ENCODE measurements at regions not wholly inside any gene's neighbourhood (a gene's known extent, or its start where the extent isn't known, plus 50 kb on each side); places are given as distances from the start of the nearest gene placed in this dataset.

DNA sequence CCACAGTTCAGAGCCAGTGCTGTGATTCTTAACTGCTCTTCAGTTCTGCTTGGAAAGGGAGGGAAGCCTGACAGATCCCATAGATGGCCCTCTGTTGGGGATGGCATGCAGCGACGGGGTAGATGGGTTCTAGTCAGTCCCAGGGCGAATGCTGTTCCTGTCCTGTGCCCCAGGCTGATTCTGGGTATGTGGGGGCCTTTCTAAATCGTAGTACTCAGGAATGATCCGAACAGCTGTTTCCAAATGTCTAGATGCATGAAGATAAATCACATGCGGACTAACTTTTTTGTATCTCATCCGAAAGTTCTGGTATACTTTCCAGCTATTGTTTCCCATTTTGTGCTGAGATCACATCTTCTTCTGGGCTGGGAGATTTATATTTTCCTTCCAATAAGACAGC is 186.0 kb upstream of the MKI67 start:
- DNase-seq (ENCODE audit: low spot score) (no peak), ATAC-seq (no peak)

DNA sequence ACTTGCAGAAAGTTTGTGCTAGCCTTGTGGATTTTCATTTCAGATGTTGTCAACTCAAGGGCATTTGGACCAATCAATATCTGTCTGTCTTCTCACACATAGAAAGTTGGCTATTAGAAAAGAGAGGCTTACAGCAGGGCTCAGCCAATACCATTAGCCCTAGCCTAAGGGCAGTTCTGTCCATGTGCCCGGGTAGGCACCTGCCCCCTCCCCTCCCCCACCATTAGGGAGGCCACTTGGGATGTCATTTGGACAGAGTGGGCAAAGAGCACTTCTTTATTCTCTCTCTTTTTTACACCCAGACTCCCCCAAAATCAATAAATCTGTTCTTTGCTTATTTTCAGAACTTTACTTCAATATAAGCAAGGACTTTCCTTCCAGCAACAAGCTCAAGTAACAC is 188.5 kb upstream of the MKI67 start:
- DNase-seq (ENCODE audit: low spot score): no peak
- no peak for ATAC-seq

DNA sequence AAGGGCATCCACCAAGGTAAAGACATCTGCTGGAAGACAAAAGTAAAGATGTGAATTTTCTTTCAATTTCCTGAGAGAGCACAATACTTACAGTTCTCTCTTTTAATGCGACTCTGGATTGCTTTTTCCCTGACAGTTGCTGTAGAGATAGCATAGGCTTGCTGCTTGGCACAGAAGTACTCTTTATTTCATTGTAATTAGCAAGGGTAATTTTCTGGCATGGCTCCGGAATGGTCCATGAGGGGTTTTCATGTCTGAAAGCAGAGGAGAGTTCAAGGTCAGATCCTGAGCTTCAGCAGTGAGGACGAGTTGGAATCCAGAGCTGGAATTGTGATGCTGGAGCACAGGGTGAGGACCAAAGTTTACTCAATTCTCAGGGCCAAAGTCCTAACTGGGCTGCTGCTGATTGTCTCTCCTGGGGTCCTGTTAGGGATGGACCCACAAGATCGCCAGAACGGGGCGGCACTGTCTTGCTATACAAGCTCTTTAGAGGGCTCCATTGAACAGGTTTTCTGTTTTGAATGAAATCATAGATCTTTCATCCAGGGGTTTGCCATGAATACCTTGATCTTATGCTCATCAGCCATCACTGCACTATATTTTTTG is 190.0 kb upstream of the MKI67 start:
- ATAC-seq (no peak), DNase-seq (ENCODE audit: low spot score) (no peak)

DNA sequence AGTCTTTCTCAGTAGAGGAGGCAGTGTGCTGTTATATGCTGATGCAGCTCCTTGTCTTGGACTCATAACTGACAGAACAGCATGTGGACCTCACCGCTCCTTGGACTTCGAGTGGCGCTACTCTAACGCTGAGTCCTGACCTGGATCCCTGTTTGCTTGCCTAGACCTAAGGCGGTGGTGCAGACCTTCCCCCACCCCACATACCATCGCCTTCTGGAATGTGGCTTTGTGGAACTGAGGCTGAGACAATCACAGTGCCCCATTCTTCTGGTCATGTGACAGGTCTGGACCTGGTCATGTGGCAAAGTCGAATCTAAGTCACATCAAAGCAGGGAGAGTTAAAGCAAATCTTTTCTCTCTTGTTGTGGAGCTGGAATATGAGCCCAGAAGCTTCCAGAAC is 190.7 kb upstream of the MKI67 start:
- DNase-seq (ENCODE audit: low spot score) (no peak), ATAC-seq (no peak)

GRCh38 chr10:128318366-128318765 is 192.1 kb upstream of the MKI67 start:
- DNase-seq (ENCODE audit: low spot score) (no peak), ATAC-seq (no peak)

DNA sequence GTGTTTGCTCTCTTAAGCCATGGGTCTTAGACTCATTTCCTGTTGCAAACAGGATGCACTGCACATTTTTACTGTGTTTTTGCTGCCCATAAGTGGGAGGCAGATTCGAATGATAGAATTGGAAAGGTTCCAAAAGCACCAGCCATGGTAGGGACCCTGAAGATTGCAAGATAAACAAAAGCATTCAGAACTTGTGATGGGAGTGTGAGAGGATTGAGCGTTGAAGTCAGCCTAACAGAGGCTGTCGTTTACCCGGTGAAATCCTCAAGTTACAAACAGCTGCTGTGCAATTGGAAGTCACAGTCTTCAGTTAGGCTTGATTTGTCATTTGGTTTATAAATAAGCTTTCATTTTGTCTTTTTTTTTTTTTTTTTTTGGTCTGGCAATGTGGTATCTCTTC is 192.7 kb upstream of the MKI67 start:
- DNase-seq (ENCODE audit: low spot score) (no peak), ATAC-seq (no peak)

DNA sequence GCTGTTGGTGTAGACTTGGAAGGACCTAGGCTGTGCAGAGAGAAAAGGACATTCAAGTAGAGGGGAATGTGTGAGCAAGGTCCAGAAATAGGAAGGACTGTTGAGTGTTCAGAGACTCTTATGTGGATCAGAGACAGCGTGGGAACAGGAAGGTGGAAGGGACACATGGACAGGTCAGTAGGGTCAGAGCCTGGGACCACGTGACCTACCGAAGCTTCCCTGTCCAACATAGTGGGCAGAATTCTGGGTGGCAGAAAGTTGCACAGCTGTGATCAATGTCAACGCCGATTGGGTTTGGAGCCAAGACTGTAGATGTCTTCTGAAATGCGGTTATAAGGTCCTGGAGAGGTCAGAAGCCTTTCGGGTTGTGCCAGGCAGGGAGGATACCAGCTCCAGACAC is 195.9 kb upstream of the MKI67 start:
- DNase-seq (ENCODE audit: low spot score): no peak
- no peak for ATAC-seq

DNA sequence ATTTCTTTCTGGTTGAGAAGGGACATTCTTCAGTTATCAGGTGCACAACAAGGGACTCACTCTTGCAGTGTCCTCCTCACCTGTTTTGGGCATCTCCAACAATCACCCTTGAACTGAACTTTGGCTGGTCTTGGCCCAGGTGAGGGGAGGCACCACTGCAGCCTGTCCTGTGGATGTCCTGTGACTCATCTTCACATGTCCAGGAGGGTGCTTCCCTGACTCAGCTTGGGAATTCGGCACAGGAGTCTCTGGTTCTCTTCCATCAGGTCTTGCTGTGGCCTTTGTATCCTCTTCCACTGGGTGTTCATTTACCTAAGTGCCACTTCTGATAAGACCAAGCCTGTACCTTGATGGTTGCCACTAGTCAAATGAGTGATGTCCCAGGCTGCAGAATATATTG is 196.7 kb upstream of the MKI67 start:
- no peak for ATAC-seq
- no peak for DNase-seq (ENCODE audit: low spot score)

DNA sequence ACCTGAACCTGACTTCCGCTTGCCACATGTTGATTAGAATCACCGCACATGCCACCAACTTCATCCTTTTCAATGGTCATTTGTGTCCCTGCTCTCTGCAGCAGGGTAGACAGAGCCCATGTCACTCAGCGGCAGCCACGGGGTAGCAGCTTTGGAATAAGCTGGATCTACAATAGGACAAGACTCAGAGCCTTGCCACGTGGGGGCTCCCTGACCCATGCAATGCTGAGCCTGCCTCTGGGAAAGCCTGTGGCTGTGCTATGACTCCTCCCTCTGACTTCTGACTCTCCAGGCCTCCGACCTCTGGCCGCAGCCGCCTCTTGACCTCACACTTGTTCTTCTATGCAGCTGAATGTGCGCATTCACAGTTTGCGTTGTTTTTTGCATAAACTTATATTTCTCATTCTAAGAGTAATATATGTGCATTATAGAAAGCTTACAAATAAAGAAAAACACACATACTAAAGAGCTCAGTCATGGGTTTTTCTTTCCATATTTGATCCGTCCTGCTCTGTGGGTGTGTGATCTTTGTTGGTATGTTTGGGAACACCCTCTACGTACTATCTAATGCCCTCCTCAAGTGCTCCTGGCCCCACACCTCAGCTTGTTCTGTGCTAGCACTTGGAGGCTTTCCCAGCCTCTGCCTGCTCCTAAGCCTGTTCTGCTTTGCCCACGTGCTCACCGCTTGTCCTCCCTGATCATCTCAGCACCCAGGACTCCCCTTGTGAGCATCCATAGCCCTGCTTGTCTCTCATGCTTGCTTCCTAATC is 198.0 kb upstream of the MKI67 start:
- DNase-seq (ENCODE audit: low spot score): peak; percentile 74
- ATAC-seq: peak; percentile 100

GRCh38 chr10:128325788-128326187 is 199.6 kb upstream of the MKI67 start:
- no peak for ATAC-seq
- DNase-seq (ENCODE audit: low spot score): no peak

DNA sequence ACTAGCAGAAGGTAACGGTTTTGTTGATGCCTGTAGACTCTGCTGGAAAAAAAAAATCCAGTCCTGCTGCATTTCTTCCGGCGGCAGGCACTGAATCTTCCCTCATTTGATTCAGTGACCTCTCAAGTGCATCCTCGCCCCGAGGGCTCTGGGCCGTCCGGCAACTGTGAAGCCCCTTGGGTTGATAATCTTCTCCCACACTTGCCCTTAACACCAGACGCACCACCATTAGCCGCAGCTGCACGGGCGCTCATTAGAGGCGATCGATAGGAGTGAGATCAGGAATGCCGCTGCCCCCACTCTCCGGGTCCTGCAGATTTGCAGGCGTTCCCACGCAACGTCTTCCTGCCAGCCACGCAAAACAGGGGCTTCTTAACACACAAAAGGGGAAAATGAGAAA is 200.0 kb upstream of the MKI67 start:
- DNase-seq (ENCODE audit: low spot score): no peak
- ATAC-seq: no peak

DNA sequence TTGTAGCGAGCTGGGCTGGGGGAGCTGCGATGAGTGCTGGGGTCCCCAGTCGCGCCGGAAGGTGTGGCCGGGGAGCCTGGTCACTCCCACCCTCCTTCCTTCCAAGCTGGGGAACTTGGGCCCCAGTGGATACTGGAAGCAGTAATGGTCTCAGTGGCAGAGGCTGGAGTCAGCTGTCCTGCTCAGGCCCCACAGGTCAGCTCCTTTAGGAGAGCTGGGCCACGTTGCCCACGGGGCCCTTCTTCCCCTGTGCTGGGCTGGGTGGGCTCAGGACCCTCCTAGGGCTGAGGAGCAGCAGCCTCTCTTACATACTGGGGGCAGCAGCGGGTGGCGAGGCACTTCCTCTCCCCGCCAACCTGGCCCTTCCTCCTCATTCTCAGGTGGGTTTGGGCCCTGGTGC is 200.6 kb upstream of the MKI67 start:
- DNase-seq (ENCODE audit: low spot score): no peak
- ATAC-seq: no peak

- ATAC-seq: no peak
- DNase-seq (ENCODE audit: low spot score): no peak
These were observed 210.2 kb upstream of the MKI67 start for GRCh38 chr10:128336401-128336800.

GRCh38 chr10:128337860-128338378 is 211.7 kb upstream of the MKI67 start:
- DNase-seq (ENCODE audit: low spot score) (no peak), ATAC-seq (no peak)

GRCh38 chr10:128338951-128339350 is 212.7 kb upstream of the MKI67 start:
- DNase-seq (ENCODE audit: low spot score) (no peak), ATAC-seq (no peak)

GRCh38 chr10:128339753-128340152 is 213.5 kb upstream of the MKI67 start:
- ATAC-seq: no peak
- DNase-seq (ENCODE audit: low spot score): no peak

DNA sequence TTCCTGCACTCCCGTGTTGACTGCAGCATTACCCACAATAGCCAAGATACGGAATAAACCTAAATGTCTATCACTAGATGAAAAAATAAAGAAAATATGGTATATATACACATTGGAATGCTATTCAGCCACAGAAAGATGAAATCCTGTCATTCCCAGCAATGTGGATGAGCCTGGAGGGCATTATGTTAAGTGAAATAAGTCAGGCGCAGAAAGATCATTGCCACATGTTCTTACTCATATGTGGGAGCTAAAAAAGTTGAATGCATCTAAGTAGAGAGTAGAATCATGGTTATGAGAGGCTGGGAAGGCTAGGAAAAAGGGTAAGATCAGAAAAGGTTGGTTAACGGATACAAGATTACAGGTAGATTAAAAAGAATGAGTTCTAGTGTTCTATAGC is 219.1 kb upstream of the MKI67 start:
- no peak for ATAC-seq
- DNase-seq (ENCODE audit: low spot score): no peak

DNA sequence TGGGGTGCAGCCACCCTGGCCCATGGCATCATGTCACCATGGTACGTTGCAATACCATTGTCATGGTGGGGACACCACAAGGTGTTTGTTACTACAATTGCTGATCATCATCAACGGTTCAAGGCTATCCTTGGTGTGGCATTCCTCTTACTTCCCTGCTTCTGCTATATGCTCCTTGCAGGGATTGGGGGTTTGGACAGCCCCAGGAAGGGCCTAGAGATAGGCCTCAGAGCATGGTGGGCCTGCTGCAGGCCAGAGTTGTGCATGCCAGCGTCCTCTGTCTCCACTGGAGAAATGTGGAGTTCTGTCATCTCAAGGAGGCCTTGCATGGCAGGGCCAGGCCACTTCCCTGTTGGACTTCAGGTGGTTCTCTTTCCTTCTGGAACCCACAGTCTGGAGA is 234.6 kb upstream of the MKI67 start:
- ATAC-seq (no peak), DNase-seq (ENCODE audit: low spot score) (no peak)

DNA sequence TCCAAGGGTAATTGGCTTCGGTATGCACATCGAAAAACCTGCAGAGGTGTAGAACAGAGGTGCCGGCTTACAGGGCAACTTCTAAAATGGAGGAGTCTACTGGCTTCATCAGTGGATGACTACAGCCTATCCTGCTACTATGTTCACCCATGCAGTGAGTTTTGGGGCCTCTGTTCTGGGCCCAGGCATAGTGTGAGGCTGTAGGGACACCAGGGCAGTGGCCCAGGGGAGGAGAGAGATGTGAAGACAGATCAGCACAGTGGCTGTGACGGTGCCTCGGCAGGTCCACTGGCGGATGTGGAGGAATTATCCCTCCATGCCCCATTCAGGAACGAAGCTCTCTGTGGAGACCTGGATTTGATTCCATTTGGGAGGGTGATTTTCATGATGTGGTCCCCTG is 235.3 kb upstream of the MKI67 start:
- ATAC-seq (no peak), DNase-seq (ENCODE audit: low spot score) (no peak)

DNA sequence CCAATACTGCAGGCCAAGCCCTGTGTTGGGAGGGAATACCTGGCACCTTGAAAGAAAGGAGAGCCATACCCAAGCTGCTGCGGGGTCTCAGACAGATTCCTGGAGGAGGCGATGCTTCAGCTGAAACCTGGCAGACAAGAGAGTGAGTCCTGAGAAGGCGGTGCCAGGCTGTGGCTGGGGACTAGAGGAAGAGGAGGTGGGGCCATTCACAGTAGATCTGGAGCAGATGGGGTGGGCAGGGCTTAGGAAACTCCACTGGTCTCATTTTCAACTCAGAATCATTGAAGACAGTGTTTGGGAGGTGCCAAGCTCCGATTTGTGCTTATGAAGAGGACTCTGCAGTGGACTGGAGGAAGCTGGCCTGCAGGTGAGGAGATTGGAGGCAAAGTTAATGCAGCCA is 236.3 kb upstream of the MKI67 start:
- ATAC-seq: no peak

DNA sequence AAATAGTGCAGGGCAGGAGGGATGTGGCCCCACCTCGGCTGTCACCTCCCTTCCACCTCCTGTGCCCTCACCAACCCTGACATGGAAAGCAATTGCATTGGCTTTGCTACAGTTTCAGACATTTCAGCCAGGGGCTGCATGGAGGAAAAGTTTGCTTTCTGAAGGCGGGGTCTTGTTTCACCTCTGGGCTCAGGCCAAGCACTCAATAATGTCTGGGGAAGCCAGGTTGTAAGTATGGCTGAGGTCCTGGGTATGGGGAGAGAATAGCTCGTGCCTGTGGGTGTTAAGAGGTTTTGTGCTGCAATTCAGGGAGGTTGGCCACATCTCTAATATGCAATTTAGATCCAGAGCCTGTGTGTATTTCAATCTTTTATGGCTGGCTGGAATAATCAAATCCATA is 238.4 kb upstream of the MKI67 start:
- DNase-seq (ENCODE audit: low spot score) (no peak), ATAC-seq (no peak)

More for the DNA sequence above, 236.3 kb upstream of the MKI67 start:
- DNase-seq (ENCODE audit: low spot score): no peak

DNA sequence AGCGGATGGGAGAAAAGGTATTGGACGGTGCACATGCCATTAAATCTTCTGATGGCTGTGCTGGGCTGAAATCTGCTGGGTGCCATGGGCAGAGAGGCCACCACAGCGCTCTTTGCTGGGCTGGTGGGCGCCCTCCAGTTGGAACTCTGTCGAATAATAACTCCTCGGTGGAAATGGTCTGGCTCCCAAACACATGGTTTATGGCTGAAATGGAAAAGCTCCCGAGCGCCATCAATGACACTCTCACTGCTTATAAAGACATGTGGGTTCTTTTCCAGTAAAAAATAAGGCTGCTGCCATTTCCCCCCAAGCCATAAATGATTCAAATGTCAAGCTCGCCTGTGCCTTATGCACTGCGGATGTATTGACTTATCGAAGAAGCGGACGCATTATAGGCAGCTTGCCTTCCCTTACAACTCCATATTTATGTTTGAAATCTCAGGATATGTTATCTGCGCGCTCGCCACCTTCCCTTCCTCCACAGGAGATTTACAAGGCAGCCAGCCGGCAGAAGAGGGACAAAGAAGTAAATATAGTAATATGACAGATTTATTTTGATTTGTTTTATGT is 239.0 kb upstream of the MKI67 start:
- ATAC-seq (no peak), DNase-seq (ENCODE audit: low spot score) (no peak)
